ENCODE measurements at regions not wholly inside any gene's neighbourhood (a gene's known extent, or its start where the extent isn't known, plus 50 kb on each side); places are given as distances from the start of the nearest gene placed in this dataset.

DNA sequence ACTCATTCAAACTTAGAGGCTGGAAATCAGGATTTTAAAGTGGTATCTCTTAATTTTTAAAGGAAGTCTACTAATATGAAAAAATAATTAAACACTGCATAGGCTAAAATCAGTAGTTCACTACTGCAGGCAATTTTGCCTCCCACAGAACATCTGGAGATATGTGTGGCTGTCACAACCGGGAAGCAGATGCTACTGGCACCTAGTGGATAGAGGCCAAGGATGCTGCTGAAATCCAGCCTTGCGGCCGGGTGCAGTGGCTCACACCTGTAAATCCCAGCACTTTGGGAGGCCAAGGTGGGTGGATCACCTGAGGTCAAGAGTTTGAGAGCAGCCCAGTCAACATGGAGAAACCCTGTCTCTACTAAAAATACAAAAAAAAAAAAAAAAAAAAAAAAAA is 473.9 kb downstream of the XYLT1 start:
- TF ChIP-seq, protein P1, sequence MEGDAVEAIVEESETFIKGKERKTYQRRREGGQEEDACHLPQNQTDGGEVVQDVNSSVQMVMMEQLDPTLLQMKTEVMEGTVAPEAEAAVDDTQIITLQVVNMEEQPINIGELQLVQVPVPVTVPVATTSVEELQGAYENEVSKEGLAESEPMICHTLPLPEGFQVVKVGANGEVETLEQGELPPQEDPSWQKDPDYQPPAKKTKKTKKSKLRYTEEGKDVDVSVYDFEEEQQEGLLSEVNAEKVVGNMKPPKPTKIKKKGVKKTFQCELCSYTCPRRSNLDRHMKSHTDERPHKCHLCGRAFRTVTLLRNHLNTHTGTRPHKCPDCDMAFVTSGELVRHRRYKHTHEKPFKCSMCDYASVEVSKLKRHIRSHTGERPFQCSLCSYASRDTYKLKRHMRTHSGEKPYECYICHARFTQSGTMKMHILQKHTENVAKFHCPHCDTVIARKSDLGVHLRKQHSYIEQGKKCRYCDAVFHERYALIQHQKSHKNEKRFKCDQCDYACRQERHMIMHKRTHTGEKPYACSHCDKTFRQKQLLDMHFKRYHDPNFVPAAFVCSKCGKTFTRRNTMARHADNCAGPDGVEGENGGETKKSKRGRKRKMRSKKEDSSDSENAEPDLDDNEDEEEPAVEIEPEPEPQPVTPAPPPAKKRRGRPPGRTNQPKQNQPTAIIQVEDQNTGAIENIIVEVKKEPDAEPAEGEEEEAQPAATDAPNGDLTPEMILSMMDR (IDR thresholded peaks at IDR 0.05), result no peak
- TF ChIP-seq POLR2A (IDR thresholded peaks at IDR 0.05), result no peak

All from body of pancreas (tissue), 4 donors.